ENCODE measurements at regions not wholly inside any gene's neighbourhood (a gene's known extent, or its start where the extent isn't known, plus 50 kb on each side); places are given as distances from the start of the nearest gene placed in this dataset.

GRCh38 chr18:78688249-78688648 is 291.4 kb upstream of the SALL3 start:
- Mint-ChIP-seq H3K4me1 (ENCODE audit: insufficient read depth, unreplicated experiment) (no peaks in the 10 kb centered on the region), H3K27ac (ENCODE audit: low read depth, unreplicated experiment) (no peak overlapping the region), H3K36me3 (ENCODE audit: insufficient read depth, unreplicated experiment) (no peaks in the 10 kb centered on the region), H3K27me3 (ENCODE audit: insufficient read depth, unreplicated experiment) (no peaks in the 10 kb centered on the region), H3K9me3 (ENCODE audit: unreplicated experiment) (peaks cover 4% of the 10 kb centered on the region), H3K4me3 (ENCODE audit: unreplicated experiment) (no peak overlapping the region)
- ChIA-PET CTCF (no interaction called here), POLR2A (no interaction called here)
- TF ChIP-seq CTCF (IDR thresholded peaks at IDR 0.05; ENCODE audit: unreplicated experiment): no peak
- no TSS peak for BruUV-seq (replicated peaks)
- intact Hi-C loops (cut with micrococcal nuclease): no loop called here
- no peak for DNase-seq (ENCODE audit: unreplicated experiment)

- TF ChIP-seq CTCF (IDR thresholded peaks at IDR 0.05; ENCODE audit: unreplicated experiment): no peak
- intact Hi-C loops (cut with micrococcal nuclease): no loop called here
- no peak overlapping the region for H3K27ac Mint-ChIP-seq (ENCODE audit: low read depth, unreplicated experiment)
- no TSS peak for BruUV-seq (replicated peaks)
- ChIA-PET POLR2A (no interaction called here), CTCF (no interaction called here)
- DNase-seq (ENCODE audit: unreplicated experiment): no peak
- peaks cover 4% of the 10 kb centered on the region for H3K9me3 Mint-ChIP-seq (ENCODE audit: unreplicated experiment)
- no peak overlapping the region for H3K4me3 Mint-ChIP-seq (ENCODE audit: unreplicated experiment)
- H3K4me1 Mint-ChIP-seq (ENCODE audit: insufficient read depth, unreplicated experiment): no peaks in the 10 kb centered on the region
- H3K27me3 Mint-ChIP-seq (ENCODE audit: insufficient read depth, unreplicated experiment): no peaks in the 10 kb centered on the region
- H3K36me3 Mint-ChIP-seq (ENCODE audit: insufficient read depth, unreplicated experiment): no peaks in the 10 kb centered on the region
Measured at GRCh38 chr18:78688916-78689315, 290.7 kb upstream of the SALL3 start.

- intact Hi-C loops (cut with micrococcal nuclease): no loop called here
- ChIA-PET POLR2A (no interaction called here), CTCF (no interaction called here)
- Mint-ChIP-seq H3K36me3 (ENCODE audit: insufficient read depth, unreplicated experiment) (no peaks in the 10 kb centered on the region), H3K9me3 (ENCODE audit: unreplicated experiment) (peaks cover 4% of the 10 kb centered on the region), H3K4me1 (ENCODE audit: insufficient read depth, unreplicated experiment) (no peaks in the 10 kb centered on the region), H3K27ac (ENCODE audit: low read depth, unreplicated experiment) (no peak overlapping the region), H3K4me3 (ENCODE audit: unreplicated experiment) (no peak overlapping the region), H3K27me3 (ENCODE audit: insufficient read depth, unreplicated experiment) (no peaks in the 10 kb centered on the region)
- BruUV-seq (replicated peaks): no TSS peak
- no peak for TF ChIP-seq CTCF (IDR thresholded peaks at IDR 0.05; ENCODE audit: unreplicated experiment)
- DNase-seq (ENCODE audit: unreplicated experiment): no peak
Measured at GRCh38 chr18:78689606-78690005, 290.0 kb upstream of the SALL3 start.

GRCh38 chr18:78692105-78692504 is 287.5 kb upstream of the SALL3 start:
- no peak for TF ChIP-seq CTCF (IDR thresholded peaks at IDR 0.05; ENCODE audit: unreplicated experiment)
- no peaks in the 10 kb centered on the region for H3K36me3 Mint-ChIP-seq (ENCODE audit: insufficient read depth, unreplicated experiment)
- no peak for DNase-seq (ENCODE audit: unreplicated experiment)
- intact Hi-C loops (cut with micrococcal nuclease): no loop called here
- no peaks in the 10 kb centered on the region for H3K4me1 Mint-ChIP-seq (ENCODE audit: insufficient read depth, unreplicated experiment)
- peaks cover 4% of the 10 kb centered on the region for H3K9me3 Mint-ChIP-seq (ENCODE audit: unreplicated experiment)
- no peak overlapping the region for H3K4me3 Mint-ChIP-seq (ENCODE audit: unreplicated experiment)
- no TSS peak for BruUV-seq (replicated peaks)
- ChIA-PET POLR2A (interaction anchor here (0.5 kb wide), 1 partner anchor 511 kb away, joined by 4 read pairs; no protein-coding TSS in a partner anchor), CTCF (no interaction called here)
- H3K27me3 Mint-ChIP-seq (ENCODE audit: insufficient read depth, unreplicated experiment): no peaks in the 10 kb centered on the region
- H3K27ac Mint-ChIP-seq (ENCODE audit: low read depth, unreplicated experiment): no peak overlapping the region

Measured in MCF 10A (cell line).